VCaP (cell line): ENCODE measurements at regions not wholly inside any gene's neighbourhood (a gene's known extent, or its start where the extent isn't known, plus 50 kb on each side); places are given as distances from the start of the nearest gene placed in this dataset.

Source experiments
- H3K27ac ChIP-seq: fragments of 450-650 bp; 2 replicates; pipeline ENCODE4 v1.5.1; 2017
- CTCF ChIP-seq: fragments of 450-650 bp; conservative IDR thresholded peaks from 2 replicates; pipeline ENCODE4 v1.5.1; 2017; ENCODE audit warnings: mild to moderate bottlenecking, moderate library complexity

GRCh38 chr21:16113052-16113715 is 383.4 kb downstream of the USP25 start:
- no peak for TF ChIP-seq CTCF
- H3K27ac ChIP-seq, result no peak overlapping the region

GRCh38 chr21:16115461-16115860 is 385.7 kb downstream of the USP25 start:
- no peak overlapping the region for H3K27ac ChIP-seq
- TF ChIP-seq CTCF, result no peak

- no peak overlapping the region for H3K27ac ChIP-seq
- TF ChIP-seq CTCF, result no peak
These were observed 386.3 kb downstream of the USP25 start for GRCh38 chr21:16116069-16116468.

- H3K27ac ChIP-seq, result no peak overlapping the region
- TF ChIP-seq CTCF, result no peak
These were observed 387.0 kb downstream of the USP25 start for GRCh38 chr21:16116798-16117197.

- TF ChIP-seq CTCF, result no peak
These were observed 387.5 kb downstream of the USP25 start for GRCh38 chr21:16117331-16117730.

GRCh38 chr21:16117851-16118590 is 388.2 kb downstream of the USP25 start:
- no peak for TF ChIP-seq CTCF
- no peak overlapping the region for H3K27ac ChIP-seq

More at GRCh38 chr21:16117331-16117730, 387.5 kb downstream of the USP25 start:
- H3K27ac ChIP-seq, result no peak overlapping the region

GRCh38 chr21:16124378-16125138 is 394.8 kb downstream of the USP25 start:
- peak overlapping the region; percentile 14 for H3K27ac ChIP-seq
- TF ChIP-seq CTCF, result no peak
